Gastroesophageal sphincter (tissue), 4 donors: ENCODE measurements at regions not wholly inside any gene's neighbourhood (a gene's known extent, or its start where the extent isn't known, plus 50 kb on each side); places are given as distances from the start of the nearest gene placed in this dataset.

ENCODE experiments used
- ATAC-seq: fragments of 150-250 bp; one replicate; pipeline ENCODE4 v1.9.1; 2016; ENCODE audit warnings: mild to moderate bottlenecking, moderate library complexity
- H3K27ac ChIP-seq, 4 donors: fragments of 200-600 bp; sonication (generic) in 3 of 4; 1 replicate in 3 of 4; 2 replicates in 1 of 4; pipeline ENCODE4 v1.5.1; 2016 to 2019
- H3K27me3 ChIP-seq: fragments of 200-600 bp; sonication (generic); one replicate; pipeline ENCODE4 v1.5.1; 2019
- H3K36me3 ChIP-seq, 2 donors: fragments of 200-600 bp; sonication (generic); one replicate each; pipeline ENCODE4 v1.5.1; 2019; ENCODE audit warnings: control low read depth in 1 of 2
- H3K4me1 ChIP-seq, 3 donors: fragments of 200-600 bp; sonication (generic); 1 replicate in 2 of 3; 2 replicates in 1 of 3; pipeline ENCODE4 v1.5.1; 2016 to 2019; ENCODE audit warnings: control low read depth in 2 of 3
- H3K4me3 ChIP-seq, 2 donors: fragments of 200-600 bp; sonication (generic); one replicate each; pipeline ENCODE4 v1.5.1; 2019; ENCODE audit warnings: mild to moderate bottlenecking in 1 of 2, moderate library complexity in 1 of 2
- H3K9me3 ChIP-seq, 3 donors: fragments of 200-600 bp; sonication (generic); one replicate each; pipeline ENCODE4 v1.5.1; 2017 to 2019; ENCODE audit warnings: control low read depth in 2 of 3
- CTCF ChIP-seq, 4 experiments: fragments of 200-600 bp in 2 of 4; fragments of 450-650 bp in 2 of 4; sonication (generic) in 1 of 4; IDR thresholded peaks; one replicate each; pipeline ENCODE4 v1.5.1; 2017 to 2019; ENCODE audit warnings: antibody characterized with exemption in 4 of 4, mild to moderate bottlenecking in 2 of 4, moderate library complexity in 2 of 4
- EP300 ChIP-seq: sonication (generic); formaldehyde crosslinking; IDR thresholded peaks from one replicate; pipeline ENCODE4 v1.6.1; 2017; ENCODE audit warnings: antibody characterized with exemption, mild to moderate bottlenecking
- POLR2A ChIP-seq, 2 donors: fragments of 450-650 bp; IDR thresholded peaks; one replicate each; pipeline ENCODE4 v1.6.1; 2017; ENCODE audit warnings: antibody characterized with exemption in 2 of 2, mild to moderate bottlenecking in 2 of 2, moderate library complexity in 1 of 2
- POLR2AphosphoS5 ChIP-seq: sonication (generic); formaldehyde crosslinking; IDR thresholded peaks from one replicate; pipeline ENCODE4 v1.6.1; 2017; ENCODE audit warnings: antibody characterized with exemption
- WGBS, 2 donors: methylation state at CpG; one replicate each; pipeline ENCODE4 v1.1.5; 2018; ENCODE audit warnings: low coverage in 1 of 2; 5-methylcytosine and 5-hydroxymethylcytosine counted together

DNA sequence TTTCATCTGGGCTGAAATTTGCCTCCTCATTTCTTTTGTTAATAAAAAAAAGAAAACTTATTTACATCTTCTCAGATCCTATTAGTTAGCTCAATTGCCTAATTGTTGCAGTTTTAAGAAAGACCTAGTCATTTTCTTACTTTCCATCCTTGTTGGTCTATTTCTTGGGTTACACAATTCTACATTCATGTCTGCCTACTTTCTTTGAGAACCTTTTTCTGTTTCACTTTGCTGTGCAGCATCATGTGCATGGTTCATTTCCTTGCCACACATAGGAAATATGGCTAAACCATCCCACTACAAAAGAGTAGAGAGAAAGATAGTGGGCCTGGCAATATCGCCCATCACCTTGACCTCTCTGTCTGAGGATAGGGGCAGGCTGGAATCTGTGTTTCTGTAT, 780.7 kb upstream of the FANCL start:
- ATAC-seq, result no peak
- Histone ChIP-seq H3K27ac (no peak overlapping the region), H3K36me3 (no peaks in the 10 kb centered on the region), H3K4me3 (no peak overlapping the region), H3K27me3 (no peaks in the 10 kb centered on the region), H3K4me1 (no peaks in the 10 kb centered on the region), H3K9me3 (no peaks in the 10 kb centered on the region)
- 77 to 88% methylated on average over 1 of the region's 1 CpG for WGBS, 2 donors
- TF ChIP-seq POLR2A (IDR thresholded peaks at IDR 0.05) (no peak), CTCF (IDR thresholded peaks at IDR 0.05) (no peak), POLR2AphosphoS5 (no peak), EP300 (no peak)

- H3K27ac ChIP-seq, result no peak overlapping the region
- H3K36me3 ChIP-seq, result no peaks in the 10 kb centered on the region
- H3K4me1 ChIP-seq, result no peaks in the 10 kb centered on the region
- WGBS, 2 donors, result 34 to 49% methylated on average over 5 to 7 of the region's 7 CpGs
- H3K27me3 ChIP-seq, result no peaks in the 10 kb centered on the region
- no peak for TF ChIP-seq CTCF (IDR thresholded peaks at IDR 0.05)
- no peak for TF ChIP-seq POLR2A (IDR thresholded peaks at IDR 0.05)
- TF ChIP-seq POLR2AphosphoS5, result no peak
- no peak for TF ChIP-seq EP300
- no peak for ATAC-seq
- H3K4me3 ChIP-seq, result no peak overlapping the region
- no peaks in the 10 kb centered on the region for H3K9me3 ChIP-seq
Measured at GRCh38 chr2:59019566-59020159, 778.5 kb upstream of the FANCL start.

DNA sequence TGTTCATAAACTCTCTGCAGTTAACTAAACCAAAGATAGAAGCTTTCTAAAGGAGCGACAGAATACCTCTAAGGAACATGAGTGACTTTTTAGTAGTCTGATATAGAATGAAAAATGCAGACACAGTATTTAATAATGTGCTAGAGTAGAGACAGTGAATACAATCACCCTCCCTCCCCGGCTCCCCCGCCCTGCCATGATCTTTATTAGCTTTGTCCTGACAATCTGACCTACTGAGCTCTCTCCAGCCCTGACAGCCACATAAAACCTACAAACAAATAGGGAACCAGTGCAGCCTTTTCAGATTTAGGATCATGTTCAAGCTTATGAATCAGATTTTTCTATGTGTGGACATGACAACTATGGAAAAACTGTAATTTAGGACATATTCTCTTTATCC, 777.6 kb upstream of the FANCL start:
- 90 to 93% methylated on average over 3 of the region's 3 CpGs for WGBS, 2 donors
- Histone ChIP-seq H3K4me3 (no peak overlapping the region), H3K4me1 (no peaks in the 10 kb centered on the region), H3K36me3 (no peaks in the 10 kb centered on the region), H3K27ac (no peak overlapping the region), H3K9me3 (no peaks in the 10 kb centered on the region), H3K27me3 (no peaks in the 10 kb centered on the region)
- TF ChIP-seq CTCF (IDR thresholded peaks at IDR 0.05), result no peak
- no peak for TF ChIP-seq EP300
- TF ChIP-seq POLR2A (IDR thresholded peaks at IDR 0.05), result no peak
- no peak for TF ChIP-seq POLR2AphosphoS5
- ATAC-seq, result no peak

- ATAC-seq, result no peak
- TF ChIP-seq POLR2A (IDR thresholded peaks at IDR 0.05), result no peak
- no peak for TF ChIP-seq CTCF (IDR thresholded peaks at IDR 0.05)
- no peak for TF ChIP-seq EP300
- TF ChIP-seq POLR2AphosphoS5, result no peak
- H3K36me3 ChIP-seq, result no peaks in the 10 kb centered on the region
- no peak overlapping the region for H3K4me3 ChIP-seq
- no peak overlapping the region for H3K27ac ChIP-seq
- no peaks in the 10 kb centered on the region for H3K9me3 ChIP-seq
- 92 to 100% methylated on average over 2 to 6 of the region's 6 CpGs for WGBS, 2 donors
- H3K27me3 ChIP-seq, result no peaks in the 10 kb centered on the region
- H3K4me1 ChIP-seq, result no peaks in the 10 kb centered on the region
Measured at GRCh38 chr2:59015027-59015426, 773.9 kb upstream of the FANCL start.

- ATAC-seq, result no peak
- 100% methylated on average over 1 of the region's 1 CpG; no CpG with 5 or more reads in 1 of the 2 donors for WGBS, 2 donors
Measured at GRCh38 chr2:59012971-59013370, 771.8 kb upstream of the FANCL start.

More at GRCh38 chr2:59012971-59013370, 771.8 kb upstream of the FANCL start:
- H3K27ac ChIP-seq, result no peak overlapping the region
- no peak overlapping the region for H3K4me3 ChIP-seq
- H3K9me3 ChIP-seq, result peaks cover 0 to 10% (median 0%) of the 10 kb centered on the region in 3 donors
- H3K4me1 ChIP-seq, result no peaks in the 10 kb centered on the region
- no peak for TF ChIP-seq CTCF (IDR thresholded peaks at IDR 0.05)
- no peak for TF ChIP-seq EP300
- no peak for TF ChIP-seq POLR2A (IDR thresholded peaks at IDR 0.05)
- TF ChIP-seq POLR2AphosphoS5, result no peak
- H3K36me3 ChIP-seq, result no peaks in the 10 kb centered on the region
- H3K27me3 ChIP-seq, result no peaks in the 10 kb centered on the region
